CD8-positive, alpha-beta memory T cell (primary cell): ENCODE measurements at regions not wholly inside any gene's neighbourhood (a gene's known extent, or its start where the extent isn't known, plus 50 kb on each side); places are given as distances from the start of the nearest gene placed in this dataset.
"Not testable (repeated sequence)": the region's sequence is repeated elsewhere in the genome, so short reads cannot be mapped to it uniquely, and the experiment has no call there.

Experiments
- CTCF ChIA-PET: fragments of 350-600 bp; sonication (Branson Sonifier 250); formaldehyde crosslinking; loops from one replicate; lab custom pipeline; 2021; ENCODE audit warnings: antibody characterized with exemption; lab: Charles Lee
- POLR2A ChIA-PET: fragments of 350-600 bp; sonication (Branson Sonifier 250); formaldehyde crosslinking; loops from one replicate; lab custom pipeline; 2021; ENCODE audit warnings: antibody characterized with exemption; lab: Charles Lee
- DNase-seq, 5 donors: peaks; one replicate each; pipeline versions ENCODE4 v3.0.0 to v3.0.0-alpha.2; 2020 to 2022; ENCODE audit warnings: mixed read lengths in 1 of 5
- H3K27ac ChIP-seq: one replicate; pipeline ENCODE4 v1.7.0; 2013; ENCODE audit warnings: low read depth, mild to moderate bottlenecking, low read length, moderate library complexity
- H3K27me3 ChIP-seq: 2 replicates; pipeline ENCODE4 v1.7.0; 2013; ENCODE audit warnings: low read length, mild to moderate bottlenecking; ENCODE audit not compliant: insufficient read depth, poor library complexity, severe bottlenecking
- H3K36me3 ChIP-seq: 2 replicates; pipeline ENCODE4 v1.7.0; 2013; ENCODE audit warnings: mild to moderate bottlenecking, low read length, moderate library complexity; ENCODE audit not compliant: insufficient read depth
- H3K4me1 ChIP-seq: 2 replicates; pipeline ENCODE4 v1.7.0; 2013; ENCODE audit warnings: mild to moderate bottlenecking, low read length, moderate library complexity; ENCODE audit not compliant: insufficient read depth
- H3K4me3 ChIP-seq: 2 replicates; pipeline ENCODE4 v1.7.0; 2013; ENCODE audit warnings: mild to moderate bottlenecking, low read length
- H3K9me3 ChIP-seq: 2 replicates; pipeline ENCODE4 v1.7.0; 2013; ENCODE audit warnings: mild to moderate bottlenecking, low read length
- H3K27ac Mint-ChIP-seq, 8 donors: one replicate each; pipeline ENCODE4 v1.8.0; 2020 to 2021; ENCODE audit warnings: mixed read lengths in 8 of 8, mild to moderate bottlenecking in 6 of 8, inconsistent platforms in 3 of 8, moderate library complexity in 3 of 8
- H3K27me3 Mint-ChIP-seq, 2 donors: one replicate each; pipeline ENCODE4 v1.8.0; 2020 to 2021; ENCODE audit warnings: mixed read lengths in 2 of 2, mild to moderate bottlenecking in 1 of 2, moderate library complexity in 1 of 2
- H3K36me3 Mint-ChIP-seq, 3 donors: one replicate each; pipeline ENCODE4 v1.8.0; 2020 to 2021; ENCODE audit warnings: mixed read lengths in 3 of 3, inconsistent platforms in 1 of 3, mild to moderate bottlenecking in 1 of 3
- H3K4me1 Mint-ChIP-seq, 3 donors: one replicate each; pipeline ENCODE4 v1.8.0; 2020 to 2021; ENCODE audit warnings: mixed read lengths in 3 of 3, inconsistent platforms in 1 of 3, mild to moderate bottlenecking in 1 of 3
- H3K4me3 Mint-ChIP-seq, 7 donors: one replicate each; pipeline ENCODE4 v1.8.0; 2020 to 2021; ENCODE audit warnings: mixed read lengths in 7 of 7, mild to moderate bottlenecking in 6 of 7, moderate library complexity in 4 of 7, inconsistent platforms in 2 of 7
- H3K9me3 Mint-ChIP-seq, 5 donors: one replicate each; pipeline ENCODE4 v1.8.0; 2020 to 2022; ENCODE audit warnings: mixed read lengths in 5 of 5, mild to moderate bottlenecking in 3 of 5, moderate library complexity in 2 of 5, inconsistent platforms in 1 of 5

- Histone ChIP-seq H3K9me3 (no peaks in the 10 kb centered on the region), H3K27ac (no peak overlapping the region), H3K27me3 (no peaks in the 10 kb centered on the region), H3K4me1 (no peaks in the 10 kb centered on the region), H3K36me3 (no peaks in the 10 kb centered on the region), H3K4me3 (no peak overlapping the region)
- no peaks in the 10 kb centered on the region for H3K36me3 Mint-ChIP-seq
- CTCF ChIA-PET = no interaction called here
- POLR2A ChIA-PET = no interaction called here
- no peak for DNase-seq
- no peak overlapping the region for H3K4me3 Mint-ChIP-seq
- H3K27me3 Mint-ChIP-seq = no peaks in the 10 kb centered on the region
- peaks cover 2 to 49% (median 16%) of the 10 kb centered on the region in 5 donors for H3K9me3 Mint-ChIP-seq
- H3K27ac Mint-ChIP-seq = no peak overlapping the region
- H3K4me1 Mint-ChIP-seq = no peaks in the 10 kb centered on the region
Observed at GRCh38 chr2:13662055-13662454, 945.3 kb downstream of the TRIB2 start.

- Mint-ChIP-seq H3K4me1 (no peaks in the 10 kb centered on the region), H3K27ac (no peak overlapping the region), H3K9me3 (peaks cover 2 to 38% (median 5%) of the 10 kb centered on the region in 5 donors), H3K4me3 (no peak overlapping the region), H3K36me3 (no peaks in the 10 kb centered on the region), H3K27me3 (no peaks in the 10 kb centered on the region)
- POLR2A ChIA-PET = no interaction called here
- H3K9me3 ChIP-seq = no peaks in the 10 kb centered on the region
- no peak for DNase-seq
- CTCF ChIA-PET = no interaction called here
- no peak overlapping the region for H3K27ac ChIP-seq
- H3K4me3 ChIP-seq = no peak overlapping the region
- no peaks in the 10 kb centered on the region for H3K27me3 ChIP-seq
- no peaks in the 10 kb centered on the region for H3K36me3 ChIP-seq
- H3K4me1 ChIP-seq = no peaks in the 10 kb centered on the region
Observed at GRCh38 chr2:13666582-13667414, 950.1 kb downstream of the TRIB2 start.

GRCh38 chr2:13667415-13667757 lies 950.6 kb downstream of the TRIB2 start:
- no peaks in the 10 kb centered on the region for H3K27me3 Mint-ChIP-seq
- H3K36me3 ChIP-seq = no peaks in the 10 kb centered on the region
- H3K36me3 Mint-ChIP-seq = no peaks in the 10 kb centered on the region
- no peaks in the 10 kb centered on the region for H3K9me3 ChIP-seq
- H3K4me3 Mint-ChIP-seq = no peak overlapping the region
- ChIA-PET POLR2A (no interaction called here), CTCF (no interaction called here)
- H3K27ac ChIP-seq = no peak overlapping the region
- H3K4me3 ChIP-seq = no peak overlapping the region
- no peaks in the 10 kb centered on the region for H3K27me3 ChIP-seq
- H3K4me1 Mint-ChIP-seq = no peaks in the 10 kb centered on the region
- no peak overlapping the region for H3K27ac Mint-ChIP-seq
- H3K4me1 ChIP-seq = no peaks in the 10 kb centered on the region
- DNase-seq = no peak
- peaks cover 0 to 32% (median 6%) of the 10 kb centered on the region in 5 donors for H3K9me3 Mint-ChIP-seq

GRCh38 chr2:13669607-13670006 lies 952.9 kb downstream of the TRIB2 start:
- no peak for DNase-seq
- Mint-ChIP-seq H3K4me1 (no peaks in the 10 kb centered on the region), H3K9me3 (peaks cover 3 to 26% (median 4%) of the 10 kb centered on the region in 5 donors), H3K4me3 (no peak overlapping the region), H3K27ac (no peak overlapping the region), H3K27me3 (no peaks in the 10 kb centered on the region), H3K36me3 (no peaks in the 10 kb centered on the region)
- Histone ChIP-seq H3K4me3 (no peak overlapping the region), H3K27ac (no peak overlapping the region), H3K4me1 (no peaks in the 10 kb centered on the region), H3K9me3 (no peaks in the 10 kb centered on the region), H3K36me3 (no peaks in the 10 kb centered on the region), H3K27me3 (no peaks in the 10 kb centered on the region)
- ChIA-PET CTCF (no interaction called here), POLR2A (no interaction called here)

- H3K9me3 ChIP-seq, H3K27ac ChIP-seq, H3K4me1 ChIP-seq, H3K4me3 Mint-ChIP-seq, H3K36me3 ChIP-seq, H3K27ac Mint-ChIP-seq, POLR2A ChIA-PET, H3K27me3 ChIP-seq, H3K4me1 Mint-ChIP-seq, H3K36me3 Mint-ChIP-seq, H3K27me3 Mint-ChIP-seq, DNase-seq, CTCF ChIA-PET, H3K4me3 ChIP-seq: not testable (repeated sequence)
- peaks cover 5 to 16% (median 9%) of the 10 kb centered on the region in 5 donors for H3K9me3 Mint-ChIP-seq
Observed at GRCh38 chr2:13673821-13674220, 957.1 kb downstream of the TRIB2 start.

- H3K9me3 Mint-ChIP-seq = peaks cover 5 to 17% (median 11%) of the 10 kb centered on the region in 5 donors
- ChIA-PET CTCF (no interaction called here), POLR2A (no interaction called here)
- Histone ChIP-seq H3K27ac (no peak overlapping the region), H3K36me3 (no peaks in the 10 kb centered on the region), H3K4me3 (no peak overlapping the region), H3K9me3 (no peaks in the 10 kb centered on the region), H3K4me1 (no peaks in the 10 kb centered on the region), H3K27me3 (no peaks in the 10 kb centered on the region)
- H3K36me3 Mint-ChIP-seq = no peaks in the 10 kb centered on the region
- no peak for DNase-seq
- no peak overlapping the region for H3K27ac Mint-ChIP-seq
- no peak overlapping the region for H3K4me3 Mint-ChIP-seq
- H3K27me3 Mint-ChIP-seq = no peaks in the 10 kb centered on the region
- no peaks in the 10 kb centered on the region for H3K4me1 Mint-ChIP-seq
Observed at GRCh38 chr2:13676269-13676668, 956.2 kb upstream of the LRATD1 start.

- Histone ChIP-seq H3K27me3 (no peaks in the 10 kb centered on the region), H3K36me3 (no peaks in the 10 kb centered on the region), H3K4me1 (no peaks in the 10 kb centered on the region), H3K27ac (no peak overlapping the region), H3K9me3 (no peaks in the 10 kb centered on the region), H3K4me3 (no peak overlapping the region)
- ChIA-PET CTCF (no interaction called here), POLR2A (no interaction called here)
- no peaks in the 10 kb centered on the region for H3K27me3 Mint-ChIP-seq
- no peaks in the 10 kb centered on the region for H3K4me1 Mint-ChIP-seq
- no peaks in the 10 kb centered on the region for H3K36me3 Mint-ChIP-seq
- no peak overlapping the region for H3K27ac Mint-ChIP-seq
- no peak for DNase-seq
- H3K9me3 Mint-ChIP-seq = peaks cover 0 to 35% (median 17%) of the 10 kb centered on the region in 5 donors
- H3K4me3 Mint-ChIP-seq = no peak overlapping the region
Observed at GRCh38 chr2:13681936-13682335, 950.6 kb upstream of the LRATD1 start.

- POLR2A ChIA-PET = no interaction called here
- Histone ChIP-seq H3K9me3 (no peaks in the 10 kb centered on the region), H3K4me3 (no peak overlapping the region), H3K4me1 (no peaks in the 10 kb centered on the region), H3K36me3 (no peaks in the 10 kb centered on the region), H3K27me3 (no peaks in the 10 kb centered on the region), H3K27ac (no peak overlapping the region)
- CTCF ChIA-PET = no interaction called here
- H3K4me1 Mint-ChIP-seq = no peaks in the 10 kb centered on the region
- H3K4me3 Mint-ChIP-seq = no peak overlapping the region
- no peaks in the 10 kb centered on the region for H3K27me3 Mint-ChIP-seq
- H3K9me3 Mint-ChIP-seq = peaks cover 0 to 33% (median 17%) of the 10 kb centered on the region in 5 donors
- DNase-seq = no peak
- no peaks in the 10 kb centered on the region for H3K36me3 Mint-ChIP-seq
- no peak overlapping the region for H3K27ac Mint-ChIP-seq
Observed at GRCh38 chr2:13682540-13683272, 949.8 kb upstream of the LRATD1 start.
